ENCODE measurements at regions not wholly inside any gene's neighbourhood (a gene's known extent, or its start where the extent isn't known, plus 50 kb on each side); places are given as distances from the start of the nearest gene placed in this dataset.

DNA sequence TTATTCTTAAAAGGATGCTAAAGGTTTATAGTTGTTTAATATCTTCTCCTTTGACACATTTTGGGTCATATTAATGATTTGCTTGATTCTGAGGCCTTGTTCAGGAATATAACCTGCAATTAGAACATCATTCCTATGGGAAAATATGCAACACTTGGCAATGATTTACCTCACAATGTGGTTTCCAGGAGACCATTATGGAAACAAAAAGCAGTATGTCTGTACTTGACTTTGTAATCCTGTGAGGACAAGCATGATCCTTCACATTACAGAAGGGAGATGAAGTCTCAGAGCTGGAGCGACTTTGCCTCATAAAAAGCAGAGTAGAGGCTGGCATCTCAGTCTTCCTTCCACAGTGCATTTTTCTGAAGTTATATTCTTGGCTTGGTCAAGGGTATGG is 57.0 kb upstream of the CDCA7L start:
- FAIRE-seq = no peak

DNA sequence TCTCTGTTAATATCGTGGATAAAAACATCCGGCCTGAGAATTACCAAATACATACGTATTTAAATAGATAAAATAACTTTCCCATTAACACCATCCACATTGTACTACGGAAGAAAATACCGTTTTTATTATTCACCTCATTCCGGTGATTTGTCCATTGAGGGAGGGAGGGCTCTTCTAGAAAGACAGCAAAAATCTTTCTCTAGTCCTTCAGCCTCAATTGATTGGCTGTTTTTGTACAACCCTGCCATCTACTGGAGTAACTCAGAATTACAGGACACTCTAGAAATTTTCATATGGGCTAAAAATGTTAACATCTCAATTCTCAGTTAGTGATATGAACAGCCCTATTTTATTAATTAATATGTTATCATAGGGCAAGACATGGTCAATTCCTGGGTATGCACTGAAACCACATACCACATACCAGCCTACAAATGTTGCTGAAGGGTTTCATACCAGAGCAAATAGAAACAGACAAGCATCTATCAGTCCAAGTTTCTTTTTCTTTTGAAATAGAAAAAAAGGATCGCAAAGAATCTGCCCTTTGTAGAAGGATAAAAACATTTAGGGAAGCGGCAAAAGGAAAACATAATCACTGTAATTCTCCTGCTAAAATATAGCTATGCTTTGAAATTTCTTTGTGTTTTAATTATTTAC is 55.8 kb upstream of the CDCA7L start:
- FAIRE-seq = peak; percentile 98

DNA sequence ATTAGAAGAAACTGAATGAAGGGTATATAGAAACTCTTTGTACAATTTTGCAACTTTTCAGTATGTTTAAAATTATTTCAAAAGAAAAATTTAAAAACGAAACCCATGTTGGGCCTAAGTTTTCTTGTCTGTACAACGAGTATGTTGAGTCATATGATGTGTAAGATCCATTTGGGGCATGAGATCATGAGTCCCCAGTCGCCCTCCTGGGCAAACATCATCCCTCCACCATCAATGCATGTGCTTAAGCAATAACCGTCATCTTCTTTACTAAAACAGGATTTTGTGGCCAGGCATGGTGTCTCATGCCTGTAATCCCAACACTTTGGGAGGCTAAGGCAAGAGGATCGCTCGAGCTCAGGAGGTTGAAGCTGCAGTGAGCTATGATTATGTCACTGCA is 54.2 kb upstream of the CDCA7L start:
- no peak for FAIRE-seq

DNA sequence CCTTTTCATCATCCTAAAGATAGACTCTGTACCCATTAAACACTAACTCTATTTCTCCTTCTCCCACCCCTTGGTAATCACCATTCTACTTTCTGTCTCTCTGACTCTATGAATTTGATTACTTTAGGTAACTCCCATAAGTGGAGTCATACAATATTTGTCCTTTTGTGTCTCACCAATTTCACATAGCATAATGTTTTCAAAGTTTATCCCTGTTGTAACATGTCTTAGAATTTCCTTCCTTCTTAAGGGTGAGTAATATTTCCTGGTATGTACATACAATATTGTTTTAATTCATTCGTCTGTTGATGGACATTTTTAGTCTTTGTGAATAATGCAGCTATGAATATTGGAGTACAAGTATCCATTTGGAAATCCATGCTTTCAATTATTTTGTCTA is 50.9 kb upstream of the CDCA7L start:
- FAIRE-seq = no peak

All from A204.1 (cell line).